ENCODE measurements at regions not wholly inside any gene's neighbourhood (a gene's known extent, or its start where the extent isn't known, plus 50 kb on each side); places are given as distances from the start of the nearest gene placed in this dataset.

GRCh38 chr15:47383801-47384200 is 333.5 kb upstream of the SEMA6D start:
- no peaks in the 10 kb centered on the region for H3K9me3 ChIP-seq (ENCODE audit: insufficient read depth, low read depth, low read length)
- H3K36me3 ChIP-seq (ENCODE audit: insufficient read depth, low read depth, low read length), result no peaks in the 10 kb centered on the region
- H3K27me3 ChIP-seq (ENCODE audit: insufficient read depth, low read length), result no peaks in the 10 kb centered on the region
- no peak overlapping the region for H3K4me3 ChIP-seq (ENCODE audit: low read length)
- no peaks in the 10 kb centered on the region for H3K4me1 ChIP-seq (ENCODE audit: insufficient read depth, low read length)
- no peak overlapping the region for H3K27ac ChIP-seq (ENCODE audit: low read length)
- H3K9ac ChIP-seq (ENCODE audit: low read depth, low read length), result no peak overlapping the region

DNA sequence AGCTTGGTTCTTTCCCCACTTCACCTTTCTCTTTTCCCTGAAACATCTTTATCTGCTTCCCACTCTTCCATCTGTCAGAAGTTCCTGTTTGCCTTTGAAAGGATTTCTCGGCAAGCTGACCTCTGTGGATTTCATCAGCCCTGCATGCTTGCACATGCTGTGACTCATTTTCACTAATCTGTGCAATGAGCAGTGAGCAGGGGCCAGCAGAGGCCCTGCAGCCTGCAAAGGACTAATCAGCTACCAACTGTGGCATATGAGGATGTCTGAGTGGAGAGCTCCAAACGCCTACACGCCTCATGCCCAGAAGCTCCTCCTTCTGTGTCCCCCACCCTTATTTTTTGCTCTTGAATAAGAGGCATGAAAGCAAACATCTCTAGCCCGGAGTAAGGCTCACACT is 333.0 kb upstream of the SEMA6D start:
- Histone ChIP-seq H3K9me3 (ENCODE audit: insufficient read depth, low read depth, low read length) (no peaks in the 10 kb centered on the region), H3K9ac (ENCODE audit: low read depth, low read length) (no peak overlapping the region), H3K27me3 (ENCODE audit: insufficient read depth, low read length) (no peaks in the 10 kb centered on the region), H3K36me3 (ENCODE audit: insufficient read depth, low read depth, low read length) (no peaks in the 10 kb centered on the region), H3K4me3 (ENCODE audit: low read length) (no peak overlapping the region), H3K4me1 (ENCODE audit: insufficient read depth, low read length) (no peaks in the 10 kb centered on the region), H3K27ac (ENCODE audit: low read length) (no peak overlapping the region)

DNA sequence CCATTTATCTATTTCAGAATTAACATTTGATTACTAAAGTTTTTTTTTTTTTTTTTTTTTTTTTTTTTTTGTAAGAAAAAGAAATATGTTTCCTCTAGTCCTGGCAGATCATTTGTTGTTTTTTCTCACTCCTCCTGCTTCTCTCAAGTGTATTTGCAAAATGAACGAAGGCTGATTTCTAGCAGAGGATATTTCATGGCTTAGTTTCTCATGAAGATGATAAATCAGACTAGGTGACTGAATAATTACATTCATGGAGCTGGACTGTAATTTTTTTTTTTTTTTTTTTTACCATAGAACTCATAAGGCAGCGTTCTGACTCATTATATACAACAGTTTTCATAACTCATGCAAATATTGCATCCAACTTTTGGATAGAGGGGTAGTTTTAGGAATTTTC is 332.5 kb upstream of the SEMA6D start:
- Histone ChIP-seq H3K36me3 (ENCODE audit: insufficient read depth, low read depth, low read length) (no peaks in the 10 kb centered on the region), H3K27ac (ENCODE audit: low read length) (no peak overlapping the region), H3K4me3 (ENCODE audit: low read length) (no peak overlapping the region), H3K9me3 (ENCODE audit: insufficient read depth, low read depth, low read length) (no peaks in the 10 kb centered on the region), H3K9ac (ENCODE audit: low read depth, low read length) (no peak overlapping the region), H3K27me3 (ENCODE audit: insufficient read depth, low read length) (no peaks in the 10 kb centered on the region), H3K4me1 (ENCODE audit: insufficient read depth, low read length) (no peaks in the 10 kb centered on the region)

DNA sequence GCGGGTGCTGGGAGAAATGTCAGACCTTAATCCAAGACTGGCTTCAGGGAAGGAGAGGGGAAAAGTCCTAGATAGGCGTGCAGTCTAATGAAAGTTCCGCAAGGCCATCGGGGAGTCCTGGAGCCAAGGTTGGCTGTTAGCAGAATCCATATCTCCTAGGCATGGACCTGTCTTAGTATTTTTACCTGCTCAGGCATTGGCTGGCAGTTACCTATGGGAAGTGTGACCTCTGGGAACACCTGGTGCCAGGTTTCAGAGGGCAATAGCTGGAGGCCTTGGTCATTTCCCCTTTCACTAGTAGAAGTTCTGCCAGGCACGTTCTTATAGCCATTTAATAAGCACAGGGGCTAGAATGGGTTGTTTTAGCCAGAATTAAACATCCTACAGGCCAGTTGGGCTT is 330.8 kb upstream of the SEMA6D start:
- Histone ChIP-seq H3K4me1 (ENCODE audit: insufficient read depth, low read length) (no peaks in the 10 kb centered on the region), H3K4me3 (ENCODE audit: low read length) (no peak overlapping the region), H3K27me3 (ENCODE audit: insufficient read depth, low read length) (no peaks in the 10 kb centered on the region), H3K9me3 (ENCODE audit: insufficient read depth, low read depth, low read length) (no peaks in the 10 kb centered on the region), H3K27ac (ENCODE audit: low read length) (no peak overlapping the region), H3K36me3 (ENCODE audit: insufficient read depth, low read depth, low read length) (no peaks in the 10 kb centered on the region), H3K9ac (ENCODE audit: low read depth, low read length) (no peak overlapping the region)

- H3K27ac ChIP-seq (ENCODE audit: low read length), result no peak overlapping the region
Observed at GRCh38 chr15:47388299-47388698, 329.0 kb upstream of the SEMA6D start.

GRCh38 chr15:47390208-47390765 is 327.0 kb upstream of the SEMA6D start:
- no peaks in the 10 kb centered on the region for H3K27me3 ChIP-seq (ENCODE audit: insufficient read depth, low read length)
- H3K27ac ChIP-seq (ENCODE audit: low read length), result no peak overlapping the region
- H3K4me1 ChIP-seq (ENCODE audit: insufficient read depth, low read length), result peaks cover 18% of the 10 kb centered on the region; the same call in 1 of the 2 replicates
- no peak overlapping the region for H3K4me3 ChIP-seq (ENCODE audit: low read length)
- no peaks in the 10 kb centered on the region for H3K36me3 ChIP-seq (ENCODE audit: insufficient read depth, low read depth, low read length)
- no peaks in the 10 kb centered on the region for H3K9me3 ChIP-seq (ENCODE audit: insufficient read depth, low read depth, low read length)
- no peak overlapping the region for H3K9ac ChIP-seq (ENCODE audit: low read depth, low read length)

More at GRCh38 chr15:47388299-47388698, 329.0 kb upstream of the SEMA6D start:
- no peak overlapping the region for H3K9ac ChIP-seq (ENCODE audit: low read depth, low read length)
- no peaks in the 10 kb centered on the region for H3K27me3 ChIP-seq (ENCODE audit: insufficient read depth, low read length)
- H3K9me3 ChIP-seq (ENCODE audit: insufficient read depth, low read depth, low read length), result no peaks in the 10 kb centered on the region
- no peaks in the 10 kb centered on the region for H3K4me1 ChIP-seq (ENCODE audit: insufficient read depth, low read length)
- H3K36me3 ChIP-seq (ENCODE audit: insufficient read depth, low read depth, low read length), result no peaks in the 10 kb centered on the region
- no peak overlapping the region for H3K4me3 ChIP-seq (ENCODE audit: low read length)

GRCh38 chr15:47394286-47394809 is 323.0 kb upstream of the SEMA6D start:
- Histone ChIP-seq H3K4me1 (ENCODE audit: insufficient read depth, low read length) (peaks cover 18% of the 10 kb centered on the region; the same call in 1 of the 2 replicates), H3K9me3 (ENCODE audit: insufficient read depth, low read depth, low read length) (no peaks in the 10 kb centered on the region), H3K4me3 (ENCODE audit: low read length) (no peak overlapping the region), H3K27ac (ENCODE audit: low read length) (no peak overlapping the region), H3K27me3 (ENCODE audit: insufficient read depth, low read length) (no peaks in the 10 kb centered on the region), H3K36me3 (ENCODE audit: insufficient read depth, low read depth, low read length) (no peaks in the 10 kb centered on the region), H3K9ac (ENCODE audit: low read depth, low read length) (no peak overlapping the region)

GRCh38 chr15:47395076-47395475 is 322.2 kb upstream of the SEMA6D start:
- Histone ChIP-seq H3K4me1 (ENCODE audit: insufficient read depth, low read length) (peaks cover 18% of the 10 kb centered on the region; the same call in 1 of the 2 replicates), H3K4me3 (ENCODE audit: low read length) (no peak overlapping the region), H3K9me3 (ENCODE audit: insufficient read depth, low read depth, low read length) (no peaks in the 10 kb centered on the region), H3K27me3 (ENCODE audit: insufficient read depth, low read length) (no peaks in the 10 kb centered on the region), H3K27ac (ENCODE audit: low read length) (no peak overlapping the region), H3K9ac (ENCODE audit: low read depth, low read length) (no peak overlapping the region), H3K36me3 (ENCODE audit: insufficient read depth, low read depth, low read length) (no peaks in the 10 kb centered on the region)

DNA sequence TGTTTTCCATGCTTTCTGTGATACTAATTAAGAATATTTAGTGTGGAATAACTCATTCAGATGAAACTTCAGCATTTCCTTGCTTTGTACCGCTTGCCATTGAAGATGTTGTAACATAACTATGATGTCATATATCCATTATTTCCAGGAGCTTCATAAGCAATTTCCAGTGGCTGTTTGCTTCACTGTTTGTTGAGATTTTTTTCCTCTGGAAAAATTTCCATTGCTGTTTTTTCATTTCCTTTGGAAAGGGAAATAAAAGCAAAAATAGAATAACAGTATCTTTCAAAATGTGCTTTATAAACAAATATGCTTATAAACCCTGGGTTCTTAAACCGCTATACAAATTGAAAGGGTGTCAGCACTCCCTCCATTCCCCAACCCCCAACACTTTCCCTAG is 319.6 kb upstream of the SEMA6D start:
- H3K9me3 ChIP-seq (ENCODE audit: insufficient read depth, low read depth, low read length), result no peaks in the 10 kb centered on the region
- no peak overlapping the region for H3K27ac ChIP-seq (ENCODE audit: low read length)
- H3K27me3 ChIP-seq (ENCODE audit: insufficient read depth, low read length), result no peaks in the 10 kb centered on the region
- no peak overlapping the region for H3K4me3 ChIP-seq (ENCODE audit: low read length)
- no peak overlapping the region for H3K9ac ChIP-seq (ENCODE audit: low read depth, low read length)
- H3K36me3 ChIP-seq (ENCODE audit: insufficient read depth, low read depth, low read length), result no peaks in the 10 kb centered on the region
- peaks cover 18% of the 10 kb centered on the region; the same call in 1 of the 2 replicates for H3K4me1 ChIP-seq (ENCODE audit: insufficient read depth, low read length)

DNA sequence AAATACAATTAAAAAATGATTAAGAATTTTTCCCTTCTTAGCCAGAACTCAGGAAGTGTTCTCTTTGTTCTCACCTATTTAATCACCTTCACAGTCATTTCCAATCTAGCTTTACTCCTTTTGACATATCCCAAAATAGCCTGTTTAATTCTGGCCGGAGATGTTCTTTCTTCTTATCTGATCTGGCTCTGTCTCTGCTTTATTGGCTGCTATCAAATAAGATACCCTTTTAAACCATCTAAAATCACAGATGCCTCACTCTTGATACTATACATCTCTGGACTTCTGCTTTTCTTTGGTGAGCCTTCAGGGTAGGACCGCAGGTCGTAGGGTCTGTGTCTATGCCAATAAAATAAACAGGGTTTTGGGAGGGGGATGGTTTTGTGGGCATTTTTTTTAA is 319.2 kb upstream of the SEMA6D start:
- no peaks in the 10 kb centered on the region for H3K9me3 ChIP-seq (ENCODE audit: insufficient read depth, low read depth, low read length)
- no peak overlapping the region for H3K9ac ChIP-seq (ENCODE audit: low read depth, low read length)
- no peaks in the 10 kb centered on the region for H3K36me3 ChIP-seq (ENCODE audit: insufficient read depth, low read depth, low read length)
- no peak overlapping the region for H3K27ac ChIP-seq (ENCODE audit: low read length)
- no peak overlapping the region for H3K4me3 ChIP-seq (ENCODE audit: low read length)
- H3K27me3 ChIP-seq (ENCODE audit: insufficient read depth, low read length), result no peaks in the 10 kb centered on the region
- H3K4me1 ChIP-seq (ENCODE audit: insufficient read depth, low read length), result peaks cover 18% of the 10 kb centered on the region; the same call in 1 of the 2 replicates

- Histone ChIP-seq H3K9me3 (ENCODE audit: insufficient read depth, low read depth, low read length) (no peaks in the 10 kb centered on the region), H3K4me1 (ENCODE audit: insufficient read depth, low read length) (peaks cover 17% of the 10 kb centered on the region; the same call in 1 of the 2 replicates), H3K27ac (ENCODE audit: low read length) (no peak overlapping the region), H3K4me3 (ENCODE audit: low read length) (no peak overlapping the region), H3K27me3 (ENCODE audit: insufficient read depth, low read length) (no peaks in the 10 kb centered on the region), H3K9ac (ENCODE audit: low read depth, low read length) (no peak overlapping the region), H3K36me3 (ENCODE audit: insufficient read depth, low read depth, low read length) (no peaks in the 10 kb centered on the region)
Observed at GRCh38 chr15:47398594-47398993, 318.7 kb upstream of the SEMA6D start.

DNA sequence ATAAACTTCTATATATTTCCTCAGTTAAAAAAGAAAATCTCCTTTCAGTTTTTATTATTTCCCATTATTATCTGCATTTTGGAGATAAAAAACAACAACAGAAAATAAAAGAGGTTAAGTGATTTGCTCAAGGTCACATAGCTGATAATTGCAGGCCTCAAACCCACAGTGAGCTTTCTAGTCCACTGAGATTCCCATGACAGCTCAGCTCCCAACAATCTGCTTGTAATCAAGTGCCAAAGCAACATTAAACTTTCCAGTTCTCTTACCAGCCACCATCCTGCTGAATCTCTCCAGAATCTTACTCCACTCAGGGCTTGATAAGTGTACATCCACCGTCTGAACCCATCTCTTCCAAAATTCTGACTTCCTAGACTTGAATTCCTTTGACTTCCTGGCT is 318.2 kb upstream of the SEMA6D start:
- Histone ChIP-seq H3K9ac (ENCODE audit: low read depth, low read length) (no peak overlapping the region), H3K27ac (ENCODE audit: low read length) (no peak overlapping the region), H3K4me3 (ENCODE audit: low read length) (no peak overlapping the region), H3K27me3 (ENCODE audit: insufficient read depth, low read length) (no peaks in the 10 kb centered on the region), H3K9me3 (ENCODE audit: insufficient read depth, low read depth, low read length) (no peaks in the 10 kb centered on the region), H3K4me1 (ENCODE audit: insufficient read depth, low read length) (peaks cover 12% of the 10 kb centered on the region; the same call in 1 of the 2 replicates), H3K36me3 (ENCODE audit: insufficient read depth, low read depth, low read length) (no peaks in the 10 kb centered on the region)

All from iPS-20b (cell line).